ENCODE measurements at regions not wholly inside any gene's neighbourhood (a gene's known extent, or its start where the extent isn't known, plus 50 kb on each side); places are given as distances from the start of the nearest gene placed in this dataset.

DNA sequence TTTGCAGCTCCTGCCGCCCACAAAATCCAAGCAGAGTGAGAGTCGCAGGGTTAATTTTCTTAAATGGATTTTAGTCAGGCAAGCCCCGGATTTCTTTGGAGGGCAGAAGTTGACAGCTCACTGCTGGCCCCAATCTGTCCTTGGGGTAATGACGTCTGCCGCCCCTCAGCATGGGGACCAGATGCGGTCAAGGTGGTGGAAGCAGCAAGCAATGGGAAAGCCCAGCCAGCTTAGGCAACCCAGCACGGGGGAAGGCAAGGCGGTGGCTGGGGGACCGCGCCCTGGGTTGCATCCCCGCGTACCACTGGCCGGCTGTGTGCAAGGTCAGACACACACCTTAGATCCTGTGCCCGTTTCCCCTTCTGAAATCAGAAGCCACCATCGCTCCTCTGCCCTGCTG, 321.7 kb downstream of the C16orf95 start:
- H3K27me3 ChIP-seq = no peaks in the 10 kb centered on the region
- no peaks in the 10 kb centered on the region for H3K36me3 ChIP-seq
- no peak overlapping the region for H3K27ac ChIP-seq
- peaks cover 0 to 9% of the 10 kb centered on the region in 2 donors for H3K4me1 ChIP-seq
- TF ChIP-seq, protein P1, sequence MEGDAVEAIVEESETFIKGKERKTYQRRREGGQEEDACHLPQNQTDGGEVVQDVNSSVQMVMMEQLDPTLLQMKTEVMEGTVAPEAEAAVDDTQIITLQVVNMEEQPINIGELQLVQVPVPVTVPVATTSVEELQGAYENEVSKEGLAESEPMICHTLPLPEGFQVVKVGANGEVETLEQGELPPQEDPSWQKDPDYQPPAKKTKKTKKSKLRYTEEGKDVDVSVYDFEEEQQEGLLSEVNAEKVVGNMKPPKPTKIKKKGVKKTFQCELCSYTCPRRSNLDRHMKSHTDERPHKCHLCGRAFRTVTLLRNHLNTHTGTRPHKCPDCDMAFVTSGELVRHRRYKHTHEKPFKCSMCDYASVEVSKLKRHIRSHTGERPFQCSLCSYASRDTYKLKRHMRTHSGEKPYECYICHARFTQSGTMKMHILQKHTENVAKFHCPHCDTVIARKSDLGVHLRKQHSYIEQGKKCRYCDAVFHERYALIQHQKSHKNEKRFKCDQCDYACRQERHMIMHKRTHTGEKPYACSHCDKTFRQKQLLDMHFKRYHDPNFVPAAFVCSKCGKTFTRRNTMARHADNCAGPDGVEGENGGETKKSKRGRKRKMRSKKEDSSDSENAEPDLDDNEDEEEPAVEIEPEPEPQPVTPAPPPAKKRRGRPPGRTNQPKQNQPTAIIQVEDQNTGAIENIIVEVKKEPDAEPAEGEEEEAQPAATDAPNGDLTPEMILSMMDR (IDR thresholded peaks at IDR 0.05) = no peak
- peaks cover 0 to 3% of the 10 kb centered on the region in 2 donors for H3K9me3 ChIP-seq
- no peak overlapping the region for H3K4me3 ChIP-seq
- DNase-seq (ENCODE audit: low spot score) = no peak

GRCh38 chr16:86996081-86996480, 321.1 kb downstream of the C16orf95 start:
- H3K27me3 ChIP-seq = no peaks in the 10 kb centered on the region
- H3K4me1 ChIP-seq = peaks cover 0 to 9% of the 10 kb centered on the region in 2 donors

GRCh38 chr16:86997058-86997457, 320.1 kb downstream of the C16orf95 start:
- H3K4me1 ChIP-seq = peaks cover 0 to 9% of the 10 kb centered on the region in 2 donors
- TF ChIP-seq, protein P1 (IDR thresholded peaks at IDR 0.05) = no peak
- DNase-seq (ENCODE audit: low spot score) = no peak
- no peak overlapping the region for H3K4me3 ChIP-seq
- no peak overlapping the region for H3K27ac ChIP-seq
- no peaks in the 10 kb centered on the region for H3K36me3 ChIP-seq
- H3K27me3 ChIP-seq = no peaks in the 10 kb centered on the region
- peaks cover 0 to 10% of the 10 kb centered on the region in 2 donors for H3K9me3 ChIP-seq

More at GRCh38 chr16:86996081-86996480, 321.1 kb downstream of the C16orf95 start:
- TF ChIP-seq, protein P1 (IDR thresholded peaks at IDR 0.05) = no peak
- no peaks in the 10 kb centered on the region for H3K36me3 ChIP-seq
- peaks cover 0 to 9% of the 10 kb centered on the region in 2 donors for H3K9me3 ChIP-seq
- no peak overlapping the region for H3K27ac ChIP-seq
- no peak overlapping the region for H3K4me3 ChIP-seq
- DNase-seq (ENCODE audit: low spot score) = no peak

DNA sequence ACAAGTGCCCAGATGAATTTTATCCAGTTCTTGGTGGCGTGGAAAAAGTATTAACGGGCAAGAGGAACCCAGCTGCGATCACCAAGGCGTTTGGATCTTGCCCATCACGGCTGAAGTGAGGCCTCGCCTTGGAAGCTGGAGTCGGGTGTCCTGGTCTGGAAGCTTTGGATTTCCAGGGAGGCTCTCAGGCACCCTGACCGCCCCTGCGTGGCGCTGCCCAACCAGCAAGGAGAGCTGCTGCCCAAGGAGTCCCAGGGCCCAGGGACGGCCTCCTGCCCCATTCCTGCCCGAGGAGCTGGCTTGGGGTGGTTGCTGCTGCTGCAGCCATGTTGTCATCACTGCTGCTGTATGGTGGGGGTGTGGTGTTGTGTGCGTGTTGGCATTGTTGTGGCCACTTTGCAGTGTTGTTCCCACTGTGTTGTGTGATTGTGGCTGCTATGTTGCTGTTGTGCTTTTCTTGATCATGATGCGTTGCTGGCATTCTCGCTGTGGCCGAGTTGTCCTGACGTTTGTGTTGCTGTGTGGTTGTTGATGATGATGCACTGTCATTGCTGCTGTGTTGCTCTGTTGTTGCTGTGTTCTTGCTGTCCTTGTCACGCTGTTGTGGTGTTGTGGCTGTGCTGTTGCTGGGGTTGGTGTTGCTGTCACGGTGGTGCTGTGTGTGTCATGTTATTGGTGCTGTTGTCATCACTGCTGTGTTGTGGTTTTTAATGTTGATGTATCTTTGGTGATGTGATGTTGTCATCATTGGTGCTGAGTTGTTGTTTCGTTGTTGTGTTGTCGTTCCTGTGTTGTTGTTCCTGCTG, 318.8 kb downstream of the C16orf95 start:
- H3K9me3 ChIP-seq = peaks cover 0 to 10% of the 10 kb centered on the region in 2 donors
- H3K4me1 ChIP-seq = peaks cover 0 to 9% of the 10 kb centered on the region in 2 donors
- TF ChIP-seq, protein P1 (IDR thresholded peaks at IDR 0.05) = no peak
- H3K27me3 ChIP-seq = no peaks in the 10 kb centered on the region
- DNase-seq (ENCODE audit: low spot score) = no peak
- no peak overlapping the region for H3K27ac ChIP-seq
- H3K4me3 ChIP-seq = no peak overlapping the region
- H3K36me3 ChIP-seq = no peaks in the 10 kb centered on the region

DNA sequence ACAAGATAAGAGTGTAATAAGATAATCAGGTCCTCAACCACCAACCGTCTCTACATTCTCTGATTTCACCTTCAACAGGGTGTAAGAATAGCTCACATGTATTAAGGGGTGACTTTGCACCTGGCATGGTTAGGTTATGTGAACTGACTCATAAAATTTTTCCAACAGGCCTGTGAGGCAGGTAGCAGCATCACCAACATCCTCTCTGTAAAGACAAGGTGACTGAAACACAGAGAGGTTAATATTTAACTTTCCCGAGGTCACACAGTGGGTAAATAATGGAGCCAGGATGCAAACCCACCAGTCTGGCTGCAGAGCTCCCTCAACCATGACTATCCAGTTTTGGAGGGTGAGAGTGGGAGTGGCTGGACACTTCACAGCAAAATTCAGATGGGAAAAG, 317.2 kb downstream of the C16orf95 start:
- TF ChIP-seq, protein P1 (IDR thresholded peaks at IDR 0.05) = no peak
- H3K4me3 ChIP-seq = no peak overlapping the region
- peaks cover 0 to 10% of the 10 kb centered on the region in 2 donors for H3K9me3 ChIP-seq
- DNase-seq (ENCODE audit: low spot score) = no peak
- peaks cover 0 to 3% of the 10 kb centered on the region in 2 donors for H3K4me1 ChIP-seq
- H3K36me3 ChIP-seq = no peaks in the 10 kb centered on the region
- no peaks in the 10 kb centered on the region for H3K27me3 ChIP-seq
- no peak overlapping the region for H3K27ac ChIP-seq
